ENCODE measurements at regions not wholly inside any gene's neighbourhood (a gene's known extent, or its start where the extent isn't known, plus 50 kb on each side); places are given as distances from the start of the nearest gene placed in this dataset.

DNA sequence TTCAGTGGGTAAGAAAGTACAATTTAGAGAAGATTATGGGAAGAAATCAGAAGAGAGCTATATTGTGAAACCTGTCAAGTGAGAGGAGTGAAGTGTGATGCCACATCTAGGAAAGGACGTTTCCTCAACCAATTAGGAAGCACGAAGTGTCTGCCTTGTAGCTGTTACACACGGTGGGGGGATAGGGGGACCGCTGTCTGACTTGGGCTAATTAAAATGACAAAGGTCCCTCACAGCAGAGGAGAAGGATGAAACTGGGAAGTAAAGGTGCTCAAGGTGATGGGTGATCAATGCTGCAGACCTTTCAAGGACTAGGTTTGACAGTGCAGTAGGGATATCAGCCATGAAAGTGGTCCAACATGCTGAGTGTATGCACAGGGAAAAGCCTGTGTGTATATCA, 181.1 kb upstream of the PRSS16 start:
- no peak for ATAC-seq
- Histone ChIP-seq H4K20me1 (ENCODE audit: insufficient read depth, low read length) (no peaks in the 10 kb centered on the region), H3K27ac (ENCODE audit: extremely low read length, insufficient read depth, low read length) (no peak overlapping the region), H3K4me1 (ENCODE audit: insufficient read depth, low read length) (peaks cover 18% of the 10 kb centered on the region), H3K4me3 (replicated peaks in 1 of 3; ENCODE audit: insufficient read depth in 1 of 3, low read depth in 2 of 3, low read length in 3 of 3) (no peak overlapping the region), H3K27me3 (ENCODE audit: control insufficient read depth in 1 of 2, insufficient read depth in 2 of 2, low read length in 2 of 2) (no peaks in the 10 kb centered on the region), H3K9ac (ENCODE audit: insufficient read depth, low read depth, low read length) (no peak overlapping the region), H3K36me3 (replicated peaks in 1 of 2; ENCODE audit: control insufficient read depth in 1 of 2, insufficient read depth in 2 of 2, low read length in 2 of 2) (no peaks in the 10 kb centered on the region), H3K9me3 (ENCODE audit: low read length) (no peaks in the 10 kb centered on the region), H2AFZ (ENCODE audit: low read length) (no peak overlapping the region), H3K79me2 (ENCODE audit: insufficient read depth, low read length) (no peaks in the 10 kb centered on the region), H3K4me2 (ENCODE audit: low read depth, low read length) (peak overlapping the region; percentile 10; the same call in 1 of the 2 replicates)
- TF ChIP-seq ZNF879 (CRISPR knock-in tag; IDR thresholded peaks at IDR 0.05) (no peak), RBFOX2 (IDR thresholded peaks at IDR 0.05; ENCODE audit: low read depth, low read length) (no peak), KLF16 (CRISPR knock-in tag; IDR thresholded peaks at IDR 0.05) (no peak), ZNF20 (CRISPR knock-in tag; IDR thresholded peaks at IDR 0.05) (no peak)
- POLR2A ChIA-PET: no interaction called here
- 10% methylated on average over 4 of the region's 4 CpGs for WGBS (ENCODE audit: low lambda C conversion rate)
- DNase-seq (ENCODE audit: low spot score): no peak
- BruUV-seq (replicated peaks): no TSS peak
- intact Hi-C loops (cut with micrococcal nuclease; ENCODE audit: unreplicated experiment): no loop called here
- no peak for FAIRE-seq
- CTCF ChIA-PET (ENCODE audit: low intra/inter-chr PET ratio, low total read pairs): no interaction called here
- in situ Hi-C loops (cut with HindIII; ENCODE audit: extremely low pct_ligation_motif_present, low pct_unique_long_range_greater_than_20kb): no loop called here

GRCh38 chr6:27066802-27067201, 180.7 kb upstream of the PRSS16 start:
- no peaks in the 10 kb centered on the region for H3K9me3 ChIP-seq (ENCODE audit: low read length)
- H3K9ac ChIP-seq (ENCODE audit: insufficient read depth, low read depth, low read length): no peak overlapping the region
- ChIA-PET CTCF (ENCODE audit: low intra/inter-chr PET ratio, low total read pairs) (no interaction called here), POLR2A (no interaction called here)
- no peak overlapping the region for H3K27ac ChIP-seq (ENCODE audit: extremely low read length, insufficient read depth, low read length)
- no peaks in the 10 kb centered on the region for H4K20me1 ChIP-seq (ENCODE audit: insufficient read depth, low read length)
- H3K4me3 ChIP-seq (replicated peaks in 1 of 3; ENCODE audit: insufficient read depth in 1 of 3, low read depth in 2 of 3, low read length in 3 of 3): no peak overlapping the region
- no peaks in the 10 kb centered on the region for H3K36me3 ChIP-seq (replicated peaks in 1 of 2; ENCODE audit: control insufficient read depth in 1 of 2, insufficient read depth in 2 of 2, low read length in 2 of 2)
- no TSS peak for BruUV-seq (replicated peaks)
- no peaks in the 10 kb centered on the region for H3K79me2 ChIP-seq (ENCODE audit: insufficient read depth, low read length)
- ATAC-seq (no peak; the same call in 2 of the 3 replicates), FAIRE-seq (no peak), DNase-seq (ENCODE audit: low spot score) (peak; percentile 16)
- intact Hi-C loops (cut with micrococcal nuclease; ENCODE audit: unreplicated experiment): no loop called here
- no peaks in the 10 kb centered on the region for H3K27me3 ChIP-seq (ENCODE audit: control insufficient read depth in 1 of 2, insufficient read depth in 2 of 2, low read length in 2 of 2)
- 0% methylated on average over 1 of the region's 1 CpG for WGBS (ENCODE audit: low lambda C conversion rate)
- no peak overlapping the region for H2AFZ ChIP-seq (ENCODE audit: low read length)
- TF ChIP-seq RARG (CRISPR knock-in tag; IDR thresholded peaks at IDR 0.05; ENCODE audit: low read depth) (no peak), SOX5 (CRISPR knock-in tag; IDR thresholded peaks at IDR 0.05; ENCODE audit: borderline replicate concordance) (peak; percentile 25; the same call in 1 of the 2 replicates)
- peak overlapping the region; percentile 10; the same call in 1 of the 2 replicates for H3K4me2 ChIP-seq (ENCODE audit: low read depth, low read length)
- peaks cover 14% of the 10 kb centered on the region for H3K4me1 ChIP-seq (ENCODE audit: insufficient read depth, low read length)
- in situ Hi-C loops (cut with HindIII; ENCODE audit: extremely low pct_ligation_motif_present, low pct_unique_long_range_greater_than_20kb): no loop called here

All from HepG2 (cell line).